GM10248 (cell line): ENCODE measurements at regions not wholly inside any gene's neighbourhood (a gene's known extent, or its start where the extent isn't known, plus 50 kb on each side); places are given as distances from the start of the nearest gene placed in this dataset.

Source experiments
- CTCF ChIA-PET: fragments of 300-600 bp; sonication (Branson Sonifier 250); formaldehyde crosslinking; extraction: SDS; loops from one replicate; lab custom pipeline; 2021; ENCODE audit warnings: antibody characterized with exemption; lab: Yijun Ruan, JAX
- POLR2A ChIA-PET: fragments of 350-650 bp; sonication (Branson Sonifier 250); formaldehyde crosslinking; extraction: SDS; loops from one replicate; lab custom pipeline; 2020; ENCODE audit warnings: antibody characterized with exemption; lab: Yijun Ruan, JAX
- DNase-seq: peaks from one replicate; pipeline ENCODE4 v3.0.0; 2012; ENCODE audit errors: extremely low spot score
- TF ChIP-seq, protein P1 (sequence below): IDR thresholded peaks from 2 replicates; pipeline ENCODE4 v1.5.1; 2012; ENCODE audit warnings: mild to moderate bottlenecking, low read depth; ENCODE audit errors: extremely low read depth, missing control alignments, control extremely low read depth

DNA sequence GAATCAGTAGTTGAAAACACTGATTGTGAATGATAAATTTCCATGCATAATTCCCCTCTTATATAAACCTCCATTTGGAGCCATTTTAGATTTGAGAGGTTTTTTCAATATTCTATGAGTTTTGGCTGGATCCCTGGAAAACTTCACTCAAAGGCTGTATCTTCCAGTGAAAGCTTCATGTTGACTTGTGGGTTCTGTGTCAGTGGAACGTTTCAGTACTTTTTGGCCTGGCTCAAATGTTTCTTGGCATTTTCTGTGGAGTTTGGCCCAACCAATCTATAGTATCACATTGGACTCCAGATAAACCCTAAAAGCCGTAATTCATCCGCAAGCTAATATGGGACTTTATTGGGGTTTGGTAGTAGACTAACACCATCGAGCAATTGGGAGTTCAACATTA, 172.6 kb upstream of the PRPS1L1 start:
- ChIA-PET POLR2A (no interaction called here), CTCF (interaction anchor here (1.3 to 1.5 kb wide), 2 partner anchors 12 to 14 kb away, joined by 4 to 5 read pairs; no protein-coding TSS in a partner anchor)
- TF ChIP-seq, protein P1, sequence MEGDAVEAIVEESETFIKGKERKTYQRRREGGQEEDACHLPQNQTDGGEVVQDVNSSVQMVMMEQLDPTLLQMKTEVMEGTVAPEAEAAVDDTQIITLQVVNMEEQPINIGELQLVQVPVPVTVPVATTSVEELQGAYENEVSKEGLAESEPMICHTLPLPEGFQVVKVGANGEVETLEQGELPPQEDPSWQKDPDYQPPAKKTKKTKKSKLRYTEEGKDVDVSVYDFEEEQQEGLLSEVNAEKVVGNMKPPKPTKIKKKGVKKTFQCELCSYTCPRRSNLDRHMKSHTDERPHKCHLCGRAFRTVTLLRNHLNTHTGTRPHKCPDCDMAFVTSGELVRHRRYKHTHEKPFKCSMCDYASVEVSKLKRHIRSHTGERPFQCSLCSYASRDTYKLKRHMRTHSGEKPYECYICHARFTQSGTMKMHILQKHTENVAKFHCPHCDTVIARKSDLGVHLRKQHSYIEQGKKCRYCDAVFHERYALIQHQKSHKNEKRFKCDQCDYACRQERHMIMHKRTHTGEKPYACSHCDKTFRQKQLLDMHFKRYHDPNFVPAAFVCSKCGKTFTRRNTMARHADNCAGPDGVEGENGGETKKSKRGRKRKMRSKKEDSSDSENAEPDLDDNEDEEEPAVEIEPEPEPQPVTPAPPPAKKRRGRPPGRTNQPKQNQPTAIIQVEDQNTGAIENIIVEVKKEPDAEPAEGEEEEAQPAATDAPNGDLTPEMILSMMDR = no peak
- DNase-seq = no peak

DNA sequence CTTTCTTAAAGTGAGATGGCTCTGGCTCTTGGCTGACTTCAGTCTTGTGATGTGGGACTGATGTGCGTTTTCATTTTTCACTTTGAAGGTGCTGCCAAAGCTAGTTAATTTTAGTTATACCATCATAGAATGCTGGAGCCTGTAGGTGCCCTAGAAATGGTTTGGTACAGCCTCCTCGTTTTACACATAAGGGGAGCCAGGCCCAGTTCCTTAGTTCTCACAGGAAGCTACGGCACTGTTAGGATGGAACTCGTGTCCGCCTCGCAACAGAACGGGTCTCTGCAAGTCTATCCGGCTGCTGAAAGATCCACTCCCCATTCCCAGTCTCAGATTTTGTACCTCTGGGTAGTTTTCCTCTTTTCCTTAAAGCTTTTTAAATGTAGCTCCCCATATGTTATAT, 173.2 kb upstream of the PRPS1L1 start:
- DNase-seq = no peak
- CTCF ChIA-PET = interaction anchor here (1.3 to 1.5 kb wide), 2 partner anchors 11 to 13 kb away, joined by 4 to 5 read pairs; no protein-coding TSS in a partner anchor
- POLR2A ChIA-PET = no interaction called here
- TF ChIP-seq, protein P1 = no peak

DNA sequence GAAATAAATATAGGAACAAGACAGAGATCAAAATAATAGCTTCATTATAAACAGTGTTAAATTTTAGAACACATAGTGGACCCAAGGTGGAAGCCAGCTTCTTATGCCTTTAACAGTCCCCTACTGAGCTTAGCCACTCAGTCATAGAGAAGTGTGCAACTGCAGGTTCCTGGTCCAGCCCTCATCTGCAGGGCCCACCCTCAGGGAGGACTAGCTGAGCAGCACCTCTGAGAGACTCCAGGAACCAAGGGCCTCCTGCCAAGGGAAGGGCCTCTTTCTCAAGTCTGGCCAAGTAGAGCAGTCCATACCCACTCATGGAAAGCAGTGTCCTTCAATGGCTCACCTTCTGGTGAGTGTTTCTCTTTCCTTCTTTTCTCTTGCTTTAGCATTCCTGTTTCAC, 173.7 kb upstream of the PRPS1L1 start:
- TF ChIP-seq, protein P1 = no peak
- ChIA-PET POLR2A (no interaction called here), CTCF (interaction anchor here (1.3 to 1.5 kb wide), 2 partner anchors 11 to 13 kb away, joined by 4 to 5 read pairs; no protein-coding TSS in a partner anchor)

DNA sequence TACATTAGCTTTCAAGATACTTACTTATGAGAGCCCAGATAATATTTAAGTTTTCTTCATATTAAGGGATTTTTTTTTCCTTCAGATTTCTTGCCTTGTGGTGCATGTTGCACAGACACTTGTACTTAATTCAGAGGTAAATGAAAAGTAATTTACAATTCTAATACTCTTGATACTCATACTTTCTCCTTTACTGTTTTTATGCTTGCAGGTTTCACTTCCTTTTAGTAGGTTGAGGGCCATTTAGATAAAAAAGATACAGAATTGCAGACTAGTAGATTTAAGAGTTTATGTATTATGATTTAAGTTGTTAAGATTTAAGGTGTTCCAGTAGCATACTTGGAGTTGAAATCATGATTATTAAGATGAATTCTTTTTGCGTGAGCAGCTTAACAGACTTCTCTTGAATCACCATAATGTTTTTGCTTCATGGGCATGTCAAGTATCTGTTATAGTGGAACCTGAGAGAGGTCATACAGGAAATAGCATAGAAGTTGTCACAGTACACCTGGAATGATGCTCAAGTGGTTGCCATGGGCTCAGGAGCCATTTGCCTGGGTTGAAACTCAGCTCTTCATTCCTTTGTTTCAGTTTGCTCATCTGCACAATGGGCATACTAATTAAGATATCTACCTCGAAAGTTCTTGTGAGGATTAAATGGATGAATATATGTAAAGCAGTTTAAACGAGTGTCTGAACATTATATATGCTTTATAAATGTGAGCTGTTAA, 174.8 kb upstream of the PRPS1L1 start:
- CTCF ChIA-PET = interaction anchor here (0.6 to 1.5 kb wide), 2 partner anchors 10 to 13 kb away, joined by 3 read pairs; no protein-coding TSS in a partner anchor
- POLR2A ChIA-PET = no interaction called here
- no peak for DNase-seq
- TF ChIP-seq, protein P1 = no peak

More for the DNA sequence above, 173.7 kb upstream of the PRPS1L1 start:
- no peak for DNase-seq

DNA sequence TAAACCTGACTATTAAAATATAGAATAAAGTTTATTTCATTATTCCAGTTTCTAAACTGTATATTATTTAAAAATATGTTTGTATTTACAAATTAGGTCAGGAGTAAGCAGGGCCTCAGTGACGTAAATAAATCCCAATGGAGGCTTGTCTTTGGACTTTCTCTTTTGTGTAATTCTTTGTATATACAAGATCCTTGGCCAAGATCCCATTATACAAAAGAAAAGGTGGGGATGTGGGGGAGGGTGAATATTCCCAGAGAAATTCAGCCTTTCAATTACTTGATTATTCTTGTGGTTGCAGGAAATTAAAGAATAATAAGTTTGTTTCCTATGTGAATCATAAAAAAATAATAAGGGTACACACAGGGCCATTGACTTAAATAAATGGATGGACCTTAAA, 178.7 kb upstream of the PRPS1L1 start:
- ChIA-PET CTCF (no interaction called here), POLR2A (no interaction called here)
- TF ChIP-seq, protein P1 = no peak
- DNase-seq = no peak

DNA sequence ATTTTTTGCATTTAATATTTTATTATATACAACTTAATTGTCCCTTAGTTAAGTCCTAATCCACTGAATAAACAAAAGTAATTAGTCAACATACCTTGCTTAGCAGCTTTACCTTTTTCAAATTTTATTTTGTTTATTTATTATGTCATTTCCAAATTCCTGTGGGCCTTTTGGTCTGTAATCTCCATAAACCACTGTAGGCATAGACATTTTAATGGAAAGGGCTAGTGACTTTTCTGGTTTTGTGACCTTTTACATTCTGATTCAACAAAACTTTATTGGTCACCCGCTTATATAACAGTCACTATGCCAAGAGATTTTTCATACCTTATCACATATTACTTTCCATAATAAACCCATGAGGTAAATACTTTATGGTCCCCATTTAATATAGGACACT, 181.3 kb upstream of the PRPS1L1 start:
- ChIA-PET CTCF (no interaction called here), POLR2A (no interaction called here)
- DNase-seq = no peak
- TF ChIP-seq, protein P1 = no peak
